Spleen (tissue), 11 donors: ENCODE measurements at regions not wholly inside any gene's neighbourhood (a gene's known extent, or its start where the extent isn't known, plus 50 kb on each side); places are given as distances from the start of the nearest gene placed in this dataset.

Experiments
- DNase-seq: peaks from one replicate; pipeline ENCODE4 v3.0.0-alpha.2; 2020
- H3K27ac ChIP-seq, 8 donors: fragments of 200-600 bp; sonication (generic) in 7 of 8; 1 replicate in 4 of 8; 2 replicates in 4 of 8; pipeline versions ENCODE4 v1.5.0 to v1.8.0; 2016 to 2021; ENCODE audit warnings: inconsistent platforms in 4 of 8, mild to moderate bottlenecking in 4 of 8, moderate library complexity in 1 of 8
- H3K27me3 ChIP-seq, 7 donors: fragments of 200-600 bp; sonication (generic) in 6 of 7; replicated peaks in 1 of 7; 1 replicate in 4 of 7; 2 replicates in 3 of 7; pipeline versions ENCODE4 v1.5.0 to v1.8.0; 2016 to 2021; ENCODE audit warnings: inconsistent platforms in 3 of 7, mild to moderate bottlenecking in 1 of 7
- H3K36me3 ChIP-seq, 6 donors: fragments of 200-600 bp; sonication (generic) in 5 of 6; 1 replicate in 4 of 6; 2 replicates in 2 of 6; pipeline versions ENCODE4 v1.5.0 to v1.8.0; 2016 to 2021; ENCODE audit warnings: inconsistent platforms in 2 of 6
- H3K4me1 ChIP-seq, 6 donors: fragments of 200-600 bp; sonication (generic) in 5 of 6; 1 replicate in 3 of 6; 2 replicates in 3 of 6; pipeline versions ENCODE4 v1.5.0 to v1.8.0; 2016 to 2021; ENCODE audit warnings: inconsistent platforms in 3 of 6
- H3K4me3 ChIP-seq, 8 donors: fragments of 200-600 bp; sonication (generic) in 7 of 8; 1 replicate in 4 of 8; 2 replicates in 4 of 8; pipeline versions ENCODE4 v1.5.0 to v1.8.0; 2016 to 2021; ENCODE audit warnings: inconsistent platforms in 4 of 8, mild to moderate bottlenecking in 4 of 8, moderate library complexity in 2 of 8
- H3K9me3 ChIP-seq, 8 donors: fragments of 200-600 bp; sonication (generic) in 7 of 8; 1 replicate in 4 of 8; 2 replicates in 4 of 8; pipeline versions ENCODE4 v1.5.0 to v1.8.0; 2016 to 2021; ENCODE audit warnings: inconsistent platforms in 4 of 8
- CTCF ChIP-seq, 11 experiments: fragments of 200-600 bp in 7 of 11; fragments of 450-650 bp in 4 of 11; sonication (generic) in 4 of 11; IDR thresholded peaks in 8 of 11; conservative IDR thresholded peaks in 3 of 11; 1 replicate in 7 of 11; 2 replicates in 4 of 11; pipeline versions ENCODE4 v1.4.0 to v1.8.0; 2016 to 2021; ENCODE audit warnings: antibody characterized with exemption in 11 of 11, inconsistent platforms in 4 of 11, mild to moderate bottlenecking in 1 of 11
- POLR2A ChIP-seq, 3 donors: fragments of 450-650 bp; IDR thresholded peaks; one replicate each; pipeline ENCODE4 v1.5.1; 2017; ENCODE audit warnings: antibody characterized with exemption in 3 of 3, mild to moderate bottlenecking in 1 of 3
- POLR2AphosphoS5 ChIP-seq, 3 donors: sonication (generic); formaldehyde crosslinking; IDR thresholded peaks; one replicate each; pipeline ENCODE4 v1.5.1; 2017; ENCODE audit warnings: antibody characterized with exemption in 3 of 3
- WGBS, 5 donors: extraction: QIAGEN DNeasy Blood & Tissue Kit in 3 of 5; methylation state at CpG; one replicate each; pipeline versions ENCODE4 v1.1.5 to v1.1.7; 2013 to 2018; 5-methylcytosine and 5-hydroxymethylcytosine counted together
- intact Hi-C: fragments of 100-400 bp; cut with DNase I; formaldehyde crosslinking; loops from one replicate; pipeline ENCODE4 v1.15.0; 2023; ENCODE audit warnings: low total_unique reads
- donor health status: healthy with polysubstance abuse.
- donor health status: DM: no; HTN: no; CAD: no; lungs with moderate emphysema.
- donor health status: DM: no; HTN: no; CAD: no.
- donor health status: Bipolar disorder and iron deficiency.
- donor health status: healthy.
- donor health status: DM: no; HTN: no; CAD: no.
- donor health status: DM: yes; HTN: yes; CAD: no.

- Histone ChIP-seq H3K4me3 (no peak overlapping the region), H3K27me3 (no peaks in the 10 kb centered on the region), H3K36me3 (no peaks in the 10 kb centered on the region), H3K9me3 (no peaks in the 10 kb centered on the region), H3K4me1 (no peaks in the 10 kb centered on the region), H3K27ac (no peak overlapping the region)
- WGBS, 5 donors: 59 to 100% (median 83%) methylated on average over 1 of the region's 1 CpG
- no peak for DNase-seq
- intact Hi-C loops: no loop called here
- TF ChIP-seq POLR2AphosphoS5 (IDR thresholded peaks at IDR 0.05) (no peak), POLR2A (IDR thresholded peaks at IDR 0.05) (no peak), CTCF (IDR thresholded peaks at IDR 0.05 in 8 of 11, conservative IDR thresholded peaks at IDR 0.05 in 3 of 11) (no peak)
These were observed 237.5 kb upstream of the DIAPH2 start for GRCh38 chrX:96447161-96447560.

GRCh38 chrX:96449191-96449590 is 235.5 kb upstream of the DIAPH2 start:
- 42 to 90% (median 79%) methylated on average over 6 of the region's 6 CpGs for WGBS, 5 donors
- TF ChIP-seq CTCF (IDR thresholded peaks at IDR 0.05 in 8 of 11, conservative IDR thresholded peaks at IDR 0.05 in 3 of 11) (no peak), POLR2AphosphoS5 (IDR thresholded peaks at IDR 0.05) (no peak), POLR2A (IDR thresholded peaks at IDR 0.05) (no peak)
- no peak for DNase-seq
- intact Hi-C loops: no loop called here
- no peak overlapping the region for H3K27ac ChIP-seq
- H3K4me3 ChIP-seq: no peak overlapping the region
- H3K27me3 ChIP-seq: no peaks in the 10 kb centered on the region
- H3K4me1 ChIP-seq: no peaks in the 10 kb centered on the region
- no peaks in the 10 kb centered on the region for H3K9me3 ChIP-seq
- no peaks in the 10 kb centered on the region for H3K36me3 ChIP-seq

DNA sequence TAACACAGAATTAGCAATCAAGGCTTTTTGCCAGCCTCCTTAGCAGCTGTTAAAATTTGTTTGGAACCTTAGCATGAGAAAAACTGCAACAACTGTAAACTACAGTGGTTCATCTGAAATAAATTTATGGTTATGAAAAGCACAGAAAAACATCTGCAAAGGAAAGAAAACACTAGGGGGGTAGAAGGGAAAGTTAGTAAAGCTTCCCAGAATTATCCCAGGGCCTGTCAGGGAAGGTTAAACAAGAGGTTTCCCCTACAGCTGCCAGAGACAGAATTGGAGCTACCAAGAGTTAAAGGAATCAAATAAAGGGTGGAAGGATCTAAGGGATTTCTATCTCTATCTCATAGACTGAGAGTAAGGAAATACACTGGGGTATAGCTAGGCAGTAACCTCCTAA is 234.7 kb upstream of the DIAPH2 start:
- no peaks in the 10 kb centered on the region for H3K4me1 ChIP-seq
- no peak overlapping the region for H3K4me3 ChIP-seq
- no peaks in the 10 kb centered on the region for H3K9me3 ChIP-seq
- intact Hi-C loops: no loop called here
- TF ChIP-seq CTCF (IDR thresholded peaks at IDR 0.05 in 8 of 11, conservative IDR thresholded peaks at IDR 0.05 in 3 of 11) (no peak), POLR2A (IDR thresholded peaks at IDR 0.05) (no peak), POLR2AphosphoS5 (IDR thresholded peaks at IDR 0.05) (no peak)
- no peaks in the 10 kb centered on the region for H3K27me3 ChIP-seq
- no peak for DNase-seq
- no peak overlapping the region for H3K27ac ChIP-seq
- H3K36me3 ChIP-seq: no peaks in the 10 kb centered on the region

DNA sequence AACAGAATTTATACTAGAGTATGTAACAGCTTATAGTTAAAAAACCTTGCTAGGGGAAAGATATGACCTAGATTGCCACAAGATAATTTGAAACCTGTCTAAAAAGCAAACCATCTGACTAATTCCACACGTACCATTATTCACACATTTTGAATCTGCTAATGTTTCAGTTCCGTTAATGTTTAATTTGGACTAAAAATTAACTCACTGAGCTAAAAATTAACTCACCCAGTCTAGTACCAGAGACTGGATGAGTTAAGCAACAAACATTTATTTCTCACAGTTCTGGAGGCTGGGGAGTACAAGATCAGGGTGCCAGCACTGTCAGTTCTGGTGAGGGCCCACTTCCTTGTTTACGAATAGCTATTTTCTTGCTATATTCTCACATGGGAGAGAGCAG is 231.5 kb upstream of the DIAPH2 start:
- Histone ChIP-seq H3K9me3 (no peaks in the 10 kb centered on the region), H3K4me1 (no peaks in the 10 kb centered on the region), H3K4me3 (no peak overlapping the region), H3K27me3 (no peaks in the 10 kb centered on the region), H3K36me3 (no peaks in the 10 kb centered on the region), H3K27ac (no peak overlapping the region)
- WGBS, 5 donors: 68 to 81% (median 72%) methylated on average over 3 of the region's 3 CpGs
- no peak for TF ChIP-seq POLR2A (IDR thresholded peaks at IDR 0.05)
- no peak for TF ChIP-seq POLR2AphosphoS5 (IDR thresholded peaks at IDR 0.05)
- TF ChIP-seq CTCF (IDR thresholded peaks at IDR 0.05 in 8 of 11, conservative IDR thresholded peaks at IDR 0.05 in 3 of 11): no peak
- DNase-seq: no peak
- intact Hi-C loops: no loop called here
